PC-3 (cell line): ENCODE measurements at regions not wholly inside any gene's neighbourhood (a gene's known extent, or its start where the extent isn't known, plus 50 kb on each side); places are given as distances from the start of the nearest gene placed in this dataset.

Experiments used
- ATAC-seq: fragments of 200-7000 bp; cut with Tn5 transposase; 2 replicates; pipeline ENCODE4 v1.9.1; 2020; ENCODE audit warnings: mild to moderate bottlenecking, moderate library complexity
- BruUV-seq: library from RNA; stranded (reverse); fragments of 400-500 nt; replicated peaks from 2 replicates; lab custom pipeline; 2021; lab: Mats Ljungman, UMichigan
- CTCF ChIA-PET: fragments of 300-600 bp; sonication (Branson Sonifier 250); formaldehyde crosslinking; loops from one replicate; lab custom pipeline; 2022; ENCODE audit warnings: antibody characterized with exemption; lab: Charles Lee
- POLR2A ChIA-PET: fragments of 300-600 bp; sonication (Branson Sonifier 250); formaldehyde crosslinking; loops from one replicate; lab custom pipeline; 2022; ENCODE audit warnings: antibody characterized with exemption; ENCODE audit not compliant: unreplicated experiment; lab: Charles Lee
- DNase-seq: peaks from one replicate; pipeline ENCODE4 v3.0.0-alpha.2; 2015
- H2AFZ ChIP-seq: fragments of 300-600 bp; sonication (generic); 2 replicates; pipeline ENCODE4 v1.6.0; 2016; ENCODE audit warnings: antibody characterized with exemption, low read length
- H3F3A ChIP-seq: fragments of 300-600 bp; sonication (generic); one replicate; pipeline ENCODE4 v1.6.0; 2017; ENCODE audit warnings: antibody characterized with exemption, low read length, control low read depth, mild to moderate bottlenecking; ENCODE audit not compliant: unreplicated experiment
- H3K27ac ChIP-seq: fragments of 300-600 bp; sonication (generic); 2 replicates; pipeline ENCODE4 v1.5.1; 2016; ENCODE audit warnings: mild to moderate bottlenecking, low read length
- H3K27me3 ChIP-seq: fragments of 300-600 bp; sonication (generic); 2 replicates; pipeline ENCODE4 v1.6.1; 2016; ENCODE audit warnings: low read length, mixed read lengths
- H3K36me3 ChIP-seq: fragments of 300-600 bp; sonication (generic); 2 replicates; pipeline ENCODE4 v1.6.1; 2016; ENCODE audit warnings: low read depth, mixed run types, low read length, mixed read lengths
- H3K4me1 ChIP-seq: fragments of 300-600 bp; sonication (generic); 2 replicates; pipeline ENCODE4 v1.5.1; 2016; ENCODE audit warnings: low read length; ENCODE audit not compliant: insufficient read depth
- H3K4me2 ChIP-seq: fragments of 300-600 bp; sonication (generic); 2 replicates; pipeline ENCODE4 v1.6.0; 2016; ENCODE audit warnings: low read length
- H3K4me3 ChIP-seq: fragments of 300-600 bp; sonication (generic); 2 replicates; pipeline ENCODE4 v1.5.1; 2016; ENCODE audit warnings: mild to moderate bottlenecking, low read length, mixed read lengths
- H3K79me2 ChIP-seq: fragments of 300-600 bp; sonication (generic); 2 replicates; pipeline ENCODE4 v1.6.1; 2017; ENCODE audit warnings: low read length, mixed read lengths
- H3K9ac ChIP-seq: fragments of 300-600 bp; sonication (generic); 2 replicates; pipeline ENCODE4 v1.6.0; 2016; ENCODE audit warnings: mild to moderate bottlenecking, low read length
- H3K9me2 ChIP-seq: fragments of 300-600 bp; sonication (generic); replicated peaks from 2 replicates; pipeline ENCODE4 v1.6.1; 2016; ENCODE audit warnings: mixed run types, low read length, mixed read lengths
- H3K9me3 ChIP-seq: fragments of 300-600 bp; sonication (generic); 2 replicates; pipeline ENCODE4 v1.6.1; 2016; ENCODE audit warnings: low read length, mixed read lengths
- H4K20me1 ChIP-seq: fragments of 300-600 bp; sonication (generic); 2 replicates; pipeline ENCODE4 v1.6.1; 2016; ENCODE audit warnings: low read length, mixed read lengths
- EZH2 ChIP-seq: fragments of 300-600 bp; sonication (generic); IDR thresholded peaks from one replicate; pipeline ENCODE4 v1.6.1; 2017; ENCODE audit warnings: antibody characterized with exemption, mild to moderate bottlenecking, low read length; ENCODE audit not compliant: unreplicated experiment
- EZH2phosphoT487 ChIP-seq: fragments of 300-600 bp; sonication (generic); IDR thresholded peaks from 2 replicates; pipeline ENCODE4 v1.6.1; 2018; ENCODE audit warnings: mild to moderate bottlenecking, antibody characterized with exemption, low read length, borderline replicate concordance
- intact Hi-C: fragments of 100-400 bp; cut with micrococcal nuclease; formaldehyde crosslinking; loops from 2 replicates; pipeline ENCODE4 v1.9.0; 2023
- TF ChIP-seq, protein P1 (sequence below): fragments of 300-600 bp; sonication (generic); conservative IDR thresholded peaks from 2 replicates; pipeline ENCODE4 v1.5.1; 2017; ENCODE audit warnings: antibody characterized with exemption, low read depth, mild to moderate bottlenecking, low read length

- H3K9me3 ChIP-seq, result no peaks in the 10 kb centered on the region
- H3K79me2 ChIP-seq, result no peaks in the 10 kb centered on the region
- H3K9ac ChIP-seq, result no peak overlapping the region
- DNase-seq (no peak), ATAC-seq (no peak)
- peaks cover 13% of the 10 kb centered on the region for H3K4me1 ChIP-seq
- intact Hi-C loops, result no loop called here
- no peak overlapping the region for H2AFZ ChIP-seq
- H3K4me2 ChIP-seq, result no peak overlapping the region
- H3K4me3 ChIP-seq, result no peak overlapping the region
- ChIA-PET CTCF (no interaction called here), POLR2A (no interaction called here)
- TF ChIP-seq EZH2phosphoT487, result no peak
- TF ChIP-seq, protein P1, sequence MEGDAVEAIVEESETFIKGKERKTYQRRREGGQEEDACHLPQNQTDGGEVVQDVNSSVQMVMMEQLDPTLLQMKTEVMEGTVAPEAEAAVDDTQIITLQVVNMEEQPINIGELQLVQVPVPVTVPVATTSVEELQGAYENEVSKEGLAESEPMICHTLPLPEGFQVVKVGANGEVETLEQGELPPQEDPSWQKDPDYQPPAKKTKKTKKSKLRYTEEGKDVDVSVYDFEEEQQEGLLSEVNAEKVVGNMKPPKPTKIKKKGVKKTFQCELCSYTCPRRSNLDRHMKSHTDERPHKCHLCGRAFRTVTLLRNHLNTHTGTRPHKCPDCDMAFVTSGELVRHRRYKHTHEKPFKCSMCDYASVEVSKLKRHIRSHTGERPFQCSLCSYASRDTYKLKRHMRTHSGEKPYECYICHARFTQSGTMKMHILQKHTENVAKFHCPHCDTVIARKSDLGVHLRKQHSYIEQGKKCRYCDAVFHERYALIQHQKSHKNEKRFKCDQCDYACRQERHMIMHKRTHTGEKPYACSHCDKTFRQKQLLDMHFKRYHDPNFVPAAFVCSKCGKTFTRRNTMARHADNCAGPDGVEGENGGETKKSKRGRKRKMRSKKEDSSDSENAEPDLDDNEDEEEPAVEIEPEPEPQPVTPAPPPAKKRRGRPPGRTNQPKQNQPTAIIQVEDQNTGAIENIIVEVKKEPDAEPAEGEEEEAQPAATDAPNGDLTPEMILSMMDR, result no peak
- TF ChIP-seq EZH2, result no peak
- no peak overlapping the region for H3K27ac ChIP-seq
- no peaks in the 10 kb centered on the region for H3K36me3 ChIP-seq
- peaks cover 4% of the 10 kb centered on the region for H3F3A ChIP-seq
- no TSS peak for BruUV-seq
- H4K20me1 ChIP-seq, result no peaks in the 10 kb centered on the region
- H3K27me3 ChIP-seq, result no peaks in the 10 kb centered on the region
- no peaks in the 10 kb centered on the region for H3K9me2 ChIP-seq
These were observed 221.7 kb upstream of the LYZL1 start for GRCh38 chr10:29067161-29067560.

- DNase-seq, result no peak
- TF ChIP-seq, protein P1, result no peak
- TF ChIP-seq EZH2phosphoT487 (no peak), EZH2 (no peak)
- peaks cover 13% of the 10 kb centered on the region for H3K4me1 ChIP-seq
- H3K79me2 ChIP-seq, result no peaks in the 10 kb centered on the region
- no peak overlapping the region for H3K4me3 ChIP-seq
- ChIA-PET POLR2A (no interaction called here), CTCF (no interaction called here)
- no peak overlapping the region for H3K9ac ChIP-seq
- no peak for ATAC-seq
- no peaks in the 10 kb centered on the region for H3K9me3 ChIP-seq
- H3K4me2 ChIP-seq, result no peak overlapping the region
- no peaks in the 10 kb centered on the region for H4K20me1 ChIP-seq
- intact Hi-C loops, result no loop called here
- no peak overlapping the region for H3K27ac ChIP-seq
- no TSS peak for BruUV-seq
- H3F3A ChIP-seq, result peaks cover 4% of the 10 kb centered on the region
- H2AFZ ChIP-seq, result no peak overlapping the region
- H3K9me2 ChIP-seq, result no peaks in the 10 kb centered on the region
- no peaks in the 10 kb centered on the region for H3K36me3 ChIP-seq
- H3K27me3 ChIP-seq, result no peaks in the 10 kb centered on the region
These were observed 221.2 kb upstream of the LYZL1 start for GRCh38 chr10:29067628-29068027.

DNA sequence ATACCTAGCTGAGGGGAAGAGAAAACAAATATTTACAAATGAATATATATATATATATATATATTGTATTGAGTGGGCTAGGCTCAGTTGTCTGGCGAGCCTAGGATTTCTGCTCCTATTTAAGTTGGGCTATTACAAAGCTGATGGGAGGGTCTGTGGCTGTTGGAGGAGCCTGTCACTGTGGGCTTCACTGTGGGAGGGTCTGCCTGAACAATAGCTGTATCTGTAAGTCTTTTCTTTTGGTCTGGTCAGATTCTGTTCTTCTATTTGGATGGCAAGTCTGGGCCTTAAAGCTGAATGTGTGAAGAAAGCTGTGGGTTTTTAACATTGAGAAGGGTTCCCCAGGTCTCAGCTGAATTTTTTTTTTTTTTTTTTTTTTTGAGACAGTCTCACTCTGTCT lies 220.6 kb upstream of the LYZL1 start:
- POLR2A ChIA-PET, result no interaction called here
- Histone ChIP-seq H2AFZ (no peak overlapping the region), H3K9me3 (no peaks in the 10 kb centered on the region), H3F3A (peaks cover 4% of the 10 kb centered on the region), H3K27ac (no peak overlapping the region), H3K79me2 (no peaks in the 10 kb centered on the region), H3K9me2 (no peaks in the 10 kb centered on the region), H3K4me2 (no peak overlapping the region), H4K20me1 (no peaks in the 10 kb centered on the region), H3K4me3 (no peak overlapping the region), H3K9ac (no peak overlapping the region), H3K4me1 (peaks cover 13% of the 10 kb centered on the region), H3K36me3 (no peaks in the 10 kb centered on the region), H3K27me3 (no peaks in the 10 kb centered on the region)
- no peak for ATAC-seq
- BruUV-seq, result no TSS peak
- intact Hi-C loops, result no loop called here
- TF ChIP-seq, protein P1, result no peak
- TF ChIP-seq EZH2phosphoT487 (no peak), EZH2 (no peak)
- no peak for DNase-seq
- CTCF ChIA-PET, result no interaction called here
